NCI-H748 (cell line): ENCODE measurements at regions not wholly inside any gene's neighbourhood (a gene's known extent, or its start where the extent isn't known, plus 50 kb on each side); places are given as distances from the start of the nearest gene placed in this dataset.

Experiments
- DNase-seq: peaks from one replicate; lab custom pipeline; 2025; ENCODE audit not compliant: unreplicated experiment; lab: John Stamatoyannopoulos, UW

- no peak for DNase-seq
Observed at GRCh38 chr10:36026656-36027390, 384.7 kb upstream of the FZD8 start.

- DNase-seq, result no peak
Observed at GRCh38 chr10:36026081-36026480, 384.0 kb upstream of the FZD8 start.

GRCh38 chr10:36023939-36024338 is 381.8 kb upstream of the FZD8 start:
- peak; percentile 60 for DNase-seq

- DNase-seq, result no peak
Observed at GRCh38 chr10:36021096-36021495, 379.0 kb upstream of the FZD8 start.

GRCh38 chr10:36019749-36020148 is 377.7 kb upstream of the FZD8 start:
- no peak for DNase-seq

GRCh38 chr10:36018996-36019395 is 376.9 kb upstream of the FZD8 start:
- DNase-seq, result no peak

GRCh38 chr10:36017137-36017536 is 375.0 kb upstream of the FZD8 start:
- no peak for DNase-seq

GRCh38 chr10:36007369-36007768 is 365.3 kb upstream of the FZD8 start:
- DNase-seq, result no peak

GRCh38 chr10:36003688-36004087 is 361.6 kb upstream of the FZD8 start:
- no peak for DNase-seq

- no peak for DNase-seq
Observed at GRCh38 chr10:36003031-36003600, 361.0 kb upstream of the FZD8 start.

GRCh38 chr10:36002445-36002844 is 360.3 kb upstream of the FZD8 start:
- DNase-seq, result no peak

GRCh38 chr10:36000754-36001153 is 358.7 kb upstream of the FZD8 start:
- DNase-seq, result peak; percentile 25

- no peak for DNase-seq
Observed at GRCh38 chr10:35998026-35998425, 355.9 kb upstream of the FZD8 start.

GRCh38 chr10:35995485-35995884 is 353.4 kb upstream of the FZD8 start:
- no peak for DNase-seq

- no peak for DNase-seq
Observed at GRCh38 chr10:35993591-35994515, 351.8 kb upstream of the FZD8 start.

GRCh38 chr10:35992107-35992506 is 350.0 kb upstream of the FZD8 start:
- DNase-seq, result no peak

GRCh38 chr10:35986756-35987502 is 344.8 kb upstream of the FZD8 start:
- no peak for DNase-seq

GRCh38 chr10:35979116-35979515 is 337.0 kb upstream of the FZD8 start:
- no peak for DNase-seq

- DNase-seq, result peak; percentile 93
Observed at GRCh38 chr10:35973912-35974591, 332.0 kb upstream of the FZD8 start.

- DNase-seq, result no peak
Observed at GRCh38 chr10:35972275-35972674, 330.2 kb upstream of the FZD8 start.

GRCh38 chr10:35971397-35971796 is 329.3 kb upstream of the FZD8 start:
- DNase-seq, result peak; percentile 2
